ENCODE measurements at regions not wholly inside any gene's neighbourhood (a gene's known extent, or its start where the extent isn't known, plus 50 kb on each side); places are given as distances from the start of the nearest gene placed in this dataset.

DNA sequence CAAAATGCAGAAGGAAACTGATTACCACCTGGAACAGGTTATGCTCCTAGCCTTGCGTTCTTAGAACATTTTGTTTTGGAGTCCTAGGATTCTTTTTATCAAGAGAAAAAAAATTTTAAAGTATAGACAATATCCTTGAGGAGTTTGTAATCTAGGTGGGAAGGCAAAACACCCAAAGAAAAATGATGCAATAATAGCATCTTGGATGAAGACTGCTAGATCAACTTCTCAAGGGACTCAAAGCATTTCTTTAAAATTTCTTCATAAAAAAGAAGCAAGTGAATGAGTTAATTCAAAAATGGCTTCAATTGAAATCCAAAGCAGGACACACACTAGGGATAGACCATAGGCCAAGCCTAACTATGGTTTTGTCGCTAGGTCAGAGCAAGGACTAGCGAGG, 515.8 kb upstream of the ZFHX3 start:
- TF ChIP-seq, protein P1, sequence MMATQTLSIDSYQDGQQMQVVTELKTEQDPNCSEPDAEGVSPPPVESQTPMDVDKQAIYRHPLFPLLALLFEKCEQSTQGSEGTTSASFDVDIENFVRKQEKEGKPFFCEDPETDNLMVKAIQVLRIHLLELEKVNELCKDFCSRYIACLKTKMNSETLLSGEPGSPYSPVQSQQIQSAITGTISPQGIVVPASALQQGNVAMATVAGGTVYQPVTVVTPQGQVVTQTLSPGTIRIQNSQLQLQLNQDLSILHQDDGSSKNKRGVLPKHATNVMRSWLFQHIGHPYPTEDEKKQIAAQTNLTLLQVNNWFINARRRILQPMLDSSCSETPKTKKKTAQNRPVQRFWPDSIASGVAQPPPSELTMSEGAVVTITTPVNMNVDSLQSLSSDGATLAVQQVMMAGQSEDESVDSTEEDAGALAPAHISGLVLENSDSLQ (IDR thresholded peaks at IDR 0.05), result no peak
- TF ChIP-seq HDGF (IDR thresholded peaks at IDR 0.05; ENCODE audit: borderline replicate concordance) (no peak), BHLHE40 (IDR thresholded peaks at IDR 0.05; ENCODE audit: borderline replicate concordance) (no peak), SUZ12 (IDR thresholded peaks at IDR 0.05) (no peak), TARDBP (IDR thresholded peaks at IDR 0.05) (no peak), FOXM1 (IDR thresholded peaks at IDR 0.05; ENCODE audit: borderline replicate concordance) (no peak), ARNT (IDR thresholded peaks at IDR 0.05) (no peak), SP1 (IDR thresholded peaks at IDR 0.05) (no peak)

All from HEK293T (cell line).